Spleen (tissue), 11 donors: ENCODE measurements at regions not wholly inside any gene's neighbourhood (a gene's known extent, or its start where the extent isn't known, plus 50 kb on each side); places are given as distances from the start of the nearest gene placed in this dataset.

ENCODE experiments used
- DNase-seq: peaks from one replicate; pipeline ENCODE4 v3.0.0-alpha.2; 2020
- H3K27ac ChIP-seq, 8 donors: fragments of 200-600 bp; sonication (generic) in 7 of 8; 1 replicate in 4 of 8; 2 replicates in 4 of 8; pipeline versions ENCODE4 v1.5.0 to v1.8.0; 2016 to 2021; ENCODE audit warnings: inconsistent platforms in 4 of 8, mild to moderate bottlenecking in 4 of 8, moderate library complexity in 1 of 8
- H3K27me3 ChIP-seq, 7 donors: fragments of 200-600 bp; sonication (generic) in 6 of 7; replicated peaks in 1 of 7; 1 replicate in 4 of 7; 2 replicates in 3 of 7; pipeline versions ENCODE4 v1.5.0 to v1.8.0; 2016 to 2021; ENCODE audit warnings: inconsistent platforms in 3 of 7, mild to moderate bottlenecking in 1 of 7
- H3K36me3 ChIP-seq, 6 donors: fragments of 200-600 bp; sonication (generic) in 5 of 6; 1 replicate in 4 of 6; 2 replicates in 2 of 6; pipeline versions ENCODE4 v1.5.0 to v1.8.0; 2016 to 2021; ENCODE audit warnings: inconsistent platforms in 2 of 6
- H3K4me1 ChIP-seq, 6 donors: fragments of 200-600 bp; sonication (generic) in 5 of 6; 1 replicate in 3 of 6; 2 replicates in 3 of 6; pipeline versions ENCODE4 v1.5.0 to v1.8.0; 2016 to 2021; ENCODE audit warnings: inconsistent platforms in 3 of 6
- H3K4me3 ChIP-seq, 8 donors: fragments of 200-600 bp; sonication (generic) in 7 of 8; 1 replicate in 4 of 8; 2 replicates in 4 of 8; pipeline versions ENCODE4 v1.5.0 to v1.8.0; 2016 to 2021; ENCODE audit warnings: inconsistent platforms in 4 of 8, mild to moderate bottlenecking in 4 of 8, moderate library complexity in 2 of 8
- H3K9me3 ChIP-seq, 8 donors: fragments of 200-600 bp; sonication (generic) in 7 of 8; 1 replicate in 4 of 8; 2 replicates in 4 of 8; pipeline versions ENCODE4 v1.5.0 to v1.8.0; 2016 to 2021; ENCODE audit warnings: inconsistent platforms in 4 of 8
- CTCF ChIP-seq, 11 experiments: fragments of 200-600 bp in 7 of 11; fragments of 450-650 bp in 4 of 11; sonication (generic) in 4 of 11; IDR thresholded peaks in 8 of 11; conservative IDR thresholded peaks in 3 of 11; 1 replicate in 7 of 11; 2 replicates in 4 of 11; pipeline versions ENCODE4 v1.4.0 to v1.8.0; 2016 to 2021; ENCODE audit warnings: antibody characterized with exemption in 11 of 11, inconsistent platforms in 4 of 11, mild to moderate bottlenecking in 1 of 11
- POLR2A ChIP-seq, 3 donors: fragments of 450-650 bp; IDR thresholded peaks; one replicate each; pipeline ENCODE4 v1.5.1; 2017; ENCODE audit warnings: antibody characterized with exemption in 3 of 3, mild to moderate bottlenecking in 1 of 3
- POLR2AphosphoS5 ChIP-seq, 3 donors: sonication (generic); formaldehyde crosslinking; IDR thresholded peaks; one replicate each; pipeline ENCODE4 v1.5.1; 2017; ENCODE audit warnings: antibody characterized with exemption in 3 of 3
- WGBS, 5 donors: extraction: QIAGEN DNeasy Blood & Tissue Kit in 3 of 5; methylation state at CpG; one replicate each; pipeline versions ENCODE4 v1.1.5 to v1.1.7; 2013 to 2018; 5-methylcytosine and 5-hydroxymethylcytosine counted together
- intact Hi-C: fragments of 100-400 bp; cut with DNase I; formaldehyde crosslinking; loops from one replicate; pipeline ENCODE4 v1.15.0; 2023; ENCODE audit warnings: low total_unique reads
- donor health status: healthy with polysubstance abuse.
- donor health status: DM: no; HTN: no; CAD: no; lungs with moderate emphysema.
- donor health status: DM: no; HTN: no; CAD: no.
- donor health status: Bipolar disorder and iron deficiency.
- donor health status: healthy.
- donor health status: DM: no; HTN: no; CAD: no.
- donor health status: DM: yes; HTN: yes; CAD: no.

GRCh38 chr2:240353944-240354343, 81.5 kb upstream of the GPC1 start:
- H3K4me3 ChIP-seq: no peak overlapping the region
- TF ChIP-seq POLR2AphosphoS5 (IDR thresholded peaks at IDR 0.05) (no peak), CTCF (IDR thresholded peaks at IDR 0.05 in 8 of 11, conservative IDR thresholded peaks at IDR 0.05 in 3 of 11) (no peak), POLR2A (IDR thresholded peaks at IDR 0.05) (no peak)
- intact Hi-C loops: no loop called here
- H3K9me3 ChIP-seq: peaks cover 0 to under 1% (median 0%) of the 10 kb centered on the region in 8 donors
- no peak overlapping the region for H3K27ac ChIP-seq
- peaks cover 0 to 33% (median 0%) of the 10 kb centered on the region in 7 donors for H3K27me3 ChIP-seq
- DNase-seq: no peak
- WGBS, 5 donors: 71 to 85% (median 80%) methylated on average over 8 to 9 of the region's 9 CpGs
- peaks cover 0 to 7% (median 0%) of the 10 kb centered on the region in 6 donors for H3K4me1 ChIP-seq
- H3K36me3 ChIP-seq: no peaks in the 10 kb centered on the region

GRCh38 chr2:240355001-240355891, 80.2 kb upstream of the GPC1 start:
- no peak for DNase-seq
- Histone ChIP-seq H3K27ac (no peak overlapping the region), H3K4me1 (peaks cover 0 to 7% (median 0%) of the 10 kb centered on the region in 6 donors), H3K36me3 (no peaks in the 10 kb centered on the region), H3K9me3 (peaks cover 0 to 14% (median 10%) of the 10 kb centered on the region in 8 donors), H3K27me3 (peaks cover 0 to 22% (median 0%) of the 10 kb centered on the region in 7 donors), H3K4me3 (no peak overlapping the region)
- 73 to 93% (median 83%) methylated on average over 9 to 17 of the region's 17 CpGs for WGBS, 5 donors
- TF ChIP-seq POLR2A (IDR thresholded peaks at IDR 0.05) (no peak), POLR2AphosphoS5 (IDR thresholded peaks at IDR 0.05) (no peak), CTCF (IDR thresholded peaks at IDR 0.05 in 8 of 11, conservative IDR thresholded peaks at IDR 0.05 in 3 of 11) (no peak)
- intact Hi-C loops: no loop called here

GRCh38 chr2:240355962-240356361, 79.5 kb upstream of the GPC1 start:
- Histone ChIP-seq H3K36me3 (no peaks in the 10 kb centered on the region), H3K4me3 (no peak overlapping the region), H3K4me1 (peaks cover 0 to 3% (median 0%) of the 10 kb centered on the region in 6 donors), H3K27me3 (peaks cover 0 to 15% (median 0%) of the 10 kb centered on the region in 7 donors), H3K27ac (no peak overlapping the region), H3K9me3 (peaks cover 2 to 21% (median 18%) of the 10 kb centered on the region in 8 donors)
- DNase-seq: no peak
- 79 to 92% (median 85%) methylated on average over 13 to 17 of the region's 17 CpGs for WGBS, 5 donors
- intact Hi-C loops: no loop called here
- TF ChIP-seq POLR2AphosphoS5 (IDR thresholded peaks at IDR 0.05): no peak
- TF ChIP-seq POLR2A (IDR thresholded peaks at IDR 0.05): no peak
- no peak for TF ChIP-seq CTCF (IDR thresholded peaks at IDR 0.05 in 8 of 11, conservative IDR thresholded peaks at IDR 0.05 in 3 of 11)
